AG04449 (cell line): ENCODE measurements at regions not wholly inside any gene's neighbourhood (a gene's known extent, or its start where the extent isn't known, plus 50 kb on each side); places are given as distances from the start of the nearest gene placed in this dataset.

ENCODE experiments used
- CTCF ChIA-PET: fragments of 350-600 bp; formaldehyde crosslinking; extraction: SDS; loops from one replicate; lab custom pipeline; 2021; ENCODE audit warnings: antibody characterized with exemption; lab: Yijun Ruan, JAX
- POLR2A ChIA-PET: fragments of 400-600, 350-600 bp; formaldehyde crosslinking; extraction: SDS; loops from one replicate; lab custom pipeline; 2020; ENCODE audit warnings: antibody characterized with exemption, inconsistent platforms; lab: Yijun Ruan, JAX
- DNase-seq: peaks from one replicate; pipeline ENCODE4 v3.0.0-alpha.2; 2010; ENCODE audit warnings: low read depth, low spot score
- H3K4me3 ChIP-seq: 2 replicates; pipeline ENCODE4 v1.5.1; 2011; ENCODE audit warnings: low read depth, mild to moderate bottlenecking, control low read depth, low read length
- TF ChIP-seq, protein P1 (sequence below): IDR thresholded peaks from one replicate; pipeline ENCODE4 v1.5.1; 2011; ENCODE audit warnings: mild to moderate bottlenecking, moderate library complexity, low read length, control low read depth, inconsistent platforms; ENCODE audit not compliant: insufficient read depth; ENCODE audit errors: missing control alignments

DNA sequence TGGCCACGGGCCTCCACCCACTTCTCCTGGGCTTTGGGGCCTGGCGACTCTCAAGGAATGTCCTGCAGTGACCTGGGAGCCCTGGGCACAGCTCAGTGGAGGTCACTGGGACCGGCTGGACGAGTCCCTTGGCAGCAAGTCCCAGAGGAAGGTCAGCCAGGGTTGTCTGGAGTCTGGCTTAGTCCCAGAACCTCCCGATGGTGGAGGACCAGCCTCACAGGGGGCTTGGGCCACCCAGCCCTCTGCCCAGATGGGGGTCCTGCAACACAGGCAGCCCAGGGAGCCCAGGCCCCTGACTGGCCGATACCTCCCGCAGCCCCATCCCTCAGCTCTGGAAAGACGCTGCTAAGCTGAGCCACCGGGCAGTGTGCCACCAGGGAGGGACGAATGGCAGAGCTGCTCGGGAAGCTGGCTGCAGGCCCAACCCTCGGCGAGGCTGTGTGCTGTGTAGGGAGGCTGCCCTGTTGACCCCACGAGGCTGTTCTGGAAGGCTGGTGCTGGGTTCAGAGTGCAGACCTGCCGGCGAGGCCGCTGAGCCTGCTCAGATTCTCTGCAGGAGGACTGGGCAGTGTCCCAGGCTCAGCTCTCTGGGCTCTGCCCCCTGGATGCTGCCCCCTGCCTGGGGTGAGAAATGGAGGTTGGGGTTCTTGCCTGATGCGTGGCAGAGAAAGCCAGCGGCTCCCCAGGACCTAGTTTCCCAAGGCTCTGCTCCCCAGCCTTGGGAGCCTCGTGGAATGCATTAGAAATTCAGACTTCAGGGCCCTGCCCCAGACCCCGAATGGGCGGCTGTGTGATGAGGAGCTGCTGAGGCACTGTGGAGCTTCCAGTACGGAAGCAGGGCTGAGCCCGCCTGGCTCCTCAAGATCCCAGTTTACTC lies 61.7 kb downstream of the ADRA2C start:
- CTCF ChIA-PET = no interaction called here
- DNase-seq = no peak

DNA sequence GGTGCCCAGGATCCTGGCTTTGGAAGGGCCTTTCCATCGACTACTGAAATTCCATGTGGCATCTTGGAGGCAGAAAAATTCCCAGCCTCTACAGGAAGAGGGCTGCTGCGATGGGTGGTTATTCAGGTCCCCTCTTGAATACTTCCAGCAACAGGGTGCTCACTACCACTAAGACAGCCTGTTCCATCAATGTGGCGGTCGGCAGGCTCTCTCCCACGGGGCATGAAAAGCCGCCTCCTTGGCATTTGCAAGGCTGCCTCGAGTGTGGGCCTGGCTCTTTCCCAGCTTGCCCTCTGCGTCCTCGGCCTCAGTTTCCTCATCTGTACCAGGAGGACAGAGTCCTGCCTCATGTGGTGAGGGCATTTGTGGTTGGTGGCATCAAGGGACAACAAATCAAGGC lies 62.4 kb downstream of the ADRA2C start:
- H3K4me3 ChIP-seq = no peak overlapping the region
- DNase-seq = no peak
- ChIA-PET CTCF (no interaction called here), POLR2A (no interaction called here)
- TF ChIP-seq, protein P1, sequence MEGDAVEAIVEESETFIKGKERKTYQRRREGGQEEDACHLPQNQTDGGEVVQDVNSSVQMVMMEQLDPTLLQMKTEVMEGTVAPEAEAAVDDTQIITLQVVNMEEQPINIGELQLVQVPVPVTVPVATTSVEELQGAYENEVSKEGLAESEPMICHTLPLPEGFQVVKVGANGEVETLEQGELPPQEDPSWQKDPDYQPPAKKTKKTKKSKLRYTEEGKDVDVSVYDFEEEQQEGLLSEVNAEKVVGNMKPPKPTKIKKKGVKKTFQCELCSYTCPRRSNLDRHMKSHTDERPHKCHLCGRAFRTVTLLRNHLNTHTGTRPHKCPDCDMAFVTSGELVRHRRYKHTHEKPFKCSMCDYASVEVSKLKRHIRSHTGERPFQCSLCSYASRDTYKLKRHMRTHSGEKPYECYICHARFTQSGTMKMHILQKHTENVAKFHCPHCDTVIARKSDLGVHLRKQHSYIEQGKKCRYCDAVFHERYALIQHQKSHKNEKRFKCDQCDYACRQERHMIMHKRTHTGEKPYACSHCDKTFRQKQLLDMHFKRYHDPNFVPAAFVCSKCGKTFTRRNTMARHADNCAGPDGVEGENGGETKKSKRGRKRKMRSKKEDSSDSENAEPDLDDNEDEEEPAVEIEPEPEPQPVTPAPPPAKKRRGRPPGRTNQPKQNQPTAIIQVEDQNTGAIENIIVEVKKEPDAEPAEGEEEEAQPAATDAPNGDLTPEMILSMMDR = no peak

More for the DNA sequence above, 61.7 kb downstream of the ADRA2C start:
- POLR2A ChIA-PET = no interaction called here
- TF ChIP-seq, protein P1 = no peak
- H3K4me3 ChIP-seq = no peak overlapping the region

GRCh38 chr4:3829211-3829955 lies 63.2 kb downstream of the ADRA2C start:
- CTCF ChIA-PET = interaction anchor here (1.4 kb wide), 1 partner anchor 64 kb away, joined by 3 read pairs; no protein-coding TSS in a partner anchor
- DNase-seq = no peak
- H3K4me3 ChIP-seq = no peak overlapping the region
- TF ChIP-seq, protein P1 = no peak
- POLR2A ChIA-PET = no interaction called here

- TF ChIP-seq, protein P1 = no peak
- ChIA-PET POLR2A (no interaction called here), CTCF (interaction anchor here (1.4 kb wide), 1 partner anchor 65 kb away, joined by 3 read pairs; no protein-coding TSS in a partner anchor)
- no peak overlapping the region for H3K4me3 ChIP-seq
- no peak for DNase-seq
Observed at GRCh38 chr4:3829956-3830773, 64.0 kb downstream of the ADRA2C start.

- ChIA-PET POLR2A (no interaction called here), CTCF (interaction anchor here (1.4 kb wide), 1 partner anchor 66 kb away, joined by 3 read pairs; no protein-coding TSS in a partner anchor)
- no peak overlapping the region for H3K4me3 ChIP-seq
- DNase-seq = no peak
- TF ChIP-seq, protein P1 = no peak
Observed at GRCh38 chr4:3830774-3831528, 64.8 kb downstream of the ADRA2C start.
